ENCODE measurements at regions not wholly inside any gene's neighbourhood (a gene's known extent, or its start where the extent isn't known, plus 50 kb on each side); places are given as distances from the start of the nearest gene placed in this dataset.
"Not testable (repeated sequence)": the region's sequence is repeated elsewhere in the genome, so short reads cannot be mapped to it uniquely, and the experiment has no call there.

DNA sequence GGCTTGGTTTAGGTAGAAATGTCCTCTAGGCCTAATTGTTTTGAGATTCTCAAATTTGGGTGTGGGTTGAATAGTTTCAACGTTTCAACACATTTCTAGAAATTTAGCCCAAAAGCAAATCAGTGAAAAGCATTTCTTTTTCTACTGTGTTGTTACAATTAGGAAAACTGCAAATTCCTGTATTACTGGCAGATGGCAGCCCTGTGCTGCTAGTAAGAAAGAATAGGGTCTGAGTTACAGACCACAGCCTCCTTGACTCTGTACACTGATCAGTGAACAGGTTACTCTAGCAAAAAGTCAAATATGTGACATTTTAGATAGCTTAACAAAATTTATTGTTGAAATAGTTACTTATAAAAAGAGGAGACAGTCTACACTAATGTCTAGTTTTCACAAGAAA, 703.0 kb downstream of the JRKL start:
- peak in 1 of 3 donors; percentile 18 for DNase-seq (ENCODE audit: low read depth in 3 of 3, low spot score in 2 of 3)

- not testable (repeated sequence) for DNase-seq (ENCODE audit: low read depth in 3 of 3, low spot score in 2 of 3)
These were observed 712.4 kb downstream of the JRKL start for GRCh38 chr11:97102180-97102579.

DNA sequence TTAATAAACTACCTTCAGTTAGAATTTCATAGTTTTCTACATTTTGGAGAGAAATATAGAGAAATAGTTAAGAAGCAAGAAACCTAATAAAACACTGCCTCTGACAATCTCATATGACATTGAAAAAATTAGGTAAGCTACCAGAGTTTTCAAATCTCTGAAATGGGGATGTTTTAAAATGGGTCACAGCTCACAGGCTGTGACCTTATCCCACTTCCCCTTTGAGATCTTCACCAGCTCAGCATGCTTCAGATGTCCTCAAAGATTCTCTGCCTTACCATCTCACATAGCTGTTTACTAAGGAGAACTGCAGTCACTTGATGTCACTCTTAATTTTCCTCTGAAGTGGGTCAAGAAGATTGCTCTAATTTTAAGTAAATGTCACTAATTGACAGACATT, 717.8 kb downstream of the JRKL start:
- no peak for DNase-seq (ENCODE audit: low read depth in 3 of 3, low spot score in 2 of 3)

- no peak for DNase-seq (ENCODE audit: low read depth in 3 of 3, low spot score in 2 of 3)
These were observed 719.3 kb downstream of the JRKL start for GRCh38 chr11:97109078-97109477.

DNA sequence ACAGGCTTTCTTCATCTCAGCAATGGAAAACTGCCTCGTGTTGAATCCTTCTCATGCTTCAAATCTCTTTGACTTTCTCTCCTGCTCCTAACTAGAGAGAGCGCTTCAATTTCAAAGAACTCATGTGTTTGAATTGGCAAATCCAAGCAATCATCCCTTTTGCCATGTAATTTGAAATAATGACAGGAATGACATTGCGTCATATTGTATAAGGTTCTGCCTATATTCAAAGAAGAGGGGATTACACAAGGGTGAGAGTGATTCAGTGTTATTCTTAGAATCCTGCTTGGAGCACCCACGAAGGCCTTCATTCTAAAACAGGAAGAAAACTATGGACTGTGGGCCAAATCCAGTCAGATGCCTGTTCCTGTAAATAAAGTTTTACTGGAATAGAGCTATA, 720.6 kb downstream of the JRKL start:
- no peak for DNase-seq (ENCODE audit: low read depth in 3 of 3, low spot score in 2 of 3)

DNA sequence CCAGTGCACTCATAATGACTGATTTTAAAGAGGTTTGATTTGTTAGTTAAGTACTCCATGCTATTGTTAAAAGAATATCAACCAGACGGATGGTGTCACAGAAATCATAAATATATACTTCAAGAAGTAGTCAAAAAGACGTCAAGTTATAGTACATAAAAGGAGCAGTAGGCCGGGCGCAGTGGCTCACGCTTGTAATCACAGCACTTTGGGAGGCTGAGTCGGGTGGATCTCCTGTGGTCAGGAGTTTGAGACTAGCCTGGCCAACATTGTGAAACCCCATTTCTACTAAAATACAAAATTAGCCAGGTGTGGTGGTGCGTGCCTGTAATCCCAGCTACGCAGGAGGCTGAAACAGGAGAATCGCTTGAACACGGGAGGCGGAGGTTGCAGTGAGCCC, 721.7 kb downstream of the JRKL start:
- DNase-seq (ENCODE audit: low read depth in 3 of 3, low spot score in 2 of 3), result no peak

DNA sequence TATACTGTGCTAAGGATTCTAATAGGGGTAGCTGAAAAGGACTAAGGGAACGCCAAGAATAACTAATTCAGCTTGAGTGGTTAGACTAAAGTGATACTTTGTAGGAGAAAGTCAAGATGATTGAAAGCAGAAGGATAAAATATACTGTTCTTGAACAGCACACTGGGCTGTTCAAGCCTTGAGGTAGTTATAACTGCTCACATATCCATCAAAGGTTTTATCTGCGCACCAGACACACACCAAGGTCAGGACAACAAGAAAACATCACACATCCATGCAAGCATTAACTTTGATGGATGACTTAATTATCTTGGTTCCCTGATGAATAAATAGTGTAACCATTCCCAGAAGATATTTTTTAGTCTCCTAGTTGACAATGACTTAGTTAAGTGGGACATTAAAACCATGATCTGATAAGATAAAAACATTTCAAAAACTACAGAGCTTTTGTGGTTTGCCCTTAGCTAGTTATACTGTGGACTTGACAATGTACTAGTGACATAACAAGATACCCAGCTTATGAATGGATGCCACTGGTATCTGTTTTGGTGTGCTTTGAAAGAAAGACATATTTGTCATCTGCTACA, 728.9 kb downstream of the JRKL start:
- DNase-seq (ENCODE audit: low read depth in 3 of 3, low spot score in 2 of 3), result no peak

DNA sequence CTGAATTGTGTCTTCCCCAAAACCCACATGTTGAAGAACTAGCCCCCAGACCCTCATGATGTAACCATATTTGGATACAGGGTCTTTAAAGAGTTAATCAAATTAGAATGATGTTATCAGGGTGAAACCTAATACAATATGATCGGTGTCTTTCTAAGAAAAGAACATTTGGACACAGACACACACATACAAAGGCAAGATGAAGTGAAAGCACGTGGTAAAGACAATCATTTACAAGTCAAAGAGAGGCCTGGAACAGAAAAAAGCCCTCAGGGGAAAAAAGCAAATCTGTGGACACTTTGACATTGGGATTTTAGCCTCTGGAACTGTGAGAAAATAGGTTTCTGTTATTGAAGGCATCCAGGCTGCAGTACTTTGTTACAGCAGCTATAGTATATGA, 733.4 kb downstream of the JRKL start:
- DNase-seq (ENCODE audit: low read depth in 3 of 3, low spot score in 2 of 3), result no peak

DNA sequence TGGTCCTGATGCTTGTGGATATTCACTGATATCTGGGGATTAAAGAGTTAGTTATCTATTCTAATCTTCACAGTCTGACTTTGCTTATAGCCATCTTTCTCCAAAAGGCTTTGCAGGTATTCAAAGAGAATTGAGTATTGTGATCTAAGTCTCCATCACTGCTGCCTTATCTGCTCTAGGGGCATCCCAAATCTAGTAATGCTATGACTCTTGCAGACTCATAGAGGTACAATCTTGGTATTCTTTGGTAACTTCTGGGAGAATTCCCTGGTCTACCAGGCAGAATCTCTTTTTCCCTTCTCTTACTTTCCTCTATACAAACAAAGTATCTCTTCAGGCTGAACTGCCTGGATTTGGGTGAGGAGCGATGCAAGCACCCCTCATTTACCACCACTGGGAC, 746.3 kb downstream of the JRKL start:
- no peak for DNase-seq (ENCODE audit: low read depth in 3 of 3, low spot score in 2 of 3)

DNA sequence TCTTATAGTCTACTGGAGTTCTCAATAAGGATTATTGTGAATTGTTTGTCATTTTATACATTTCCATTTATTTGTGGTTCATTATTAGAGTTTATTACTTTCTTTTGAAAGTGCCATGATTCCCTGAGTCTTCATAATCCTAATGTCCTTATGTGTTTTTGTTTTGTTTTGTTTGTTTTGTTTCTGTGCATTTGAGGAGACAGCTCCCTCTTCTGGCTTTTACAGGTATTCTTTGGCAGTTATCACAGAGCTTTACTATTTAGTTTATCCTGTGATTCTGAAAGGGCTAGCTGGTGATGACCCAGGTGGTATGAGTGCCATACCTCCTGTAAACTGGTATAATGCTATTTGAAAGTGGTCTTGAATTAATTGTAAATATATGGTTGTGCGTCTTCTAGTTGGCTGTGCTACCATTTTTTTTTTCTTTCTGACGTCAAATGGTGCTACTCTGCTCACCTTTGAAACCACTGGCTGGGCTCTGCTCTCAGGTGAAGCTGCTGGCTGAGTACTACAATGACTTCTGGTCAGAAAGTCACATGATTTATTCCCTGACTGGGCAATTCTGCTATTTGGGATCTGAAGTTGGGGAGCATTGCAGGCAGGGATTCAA, 751.2 kb downstream of the JRKL start:
- DNase-seq (ENCODE audit: low read depth in 3 of 3, low spot score in 2 of 3), result no peak

GRCh38 chr11:97143463-97143862, 753.6 kb downstream of the JRKL start:
- no peak for DNase-seq (ENCODE audit: low read depth in 3 of 3, low spot score in 2 of 3)

DNA sequence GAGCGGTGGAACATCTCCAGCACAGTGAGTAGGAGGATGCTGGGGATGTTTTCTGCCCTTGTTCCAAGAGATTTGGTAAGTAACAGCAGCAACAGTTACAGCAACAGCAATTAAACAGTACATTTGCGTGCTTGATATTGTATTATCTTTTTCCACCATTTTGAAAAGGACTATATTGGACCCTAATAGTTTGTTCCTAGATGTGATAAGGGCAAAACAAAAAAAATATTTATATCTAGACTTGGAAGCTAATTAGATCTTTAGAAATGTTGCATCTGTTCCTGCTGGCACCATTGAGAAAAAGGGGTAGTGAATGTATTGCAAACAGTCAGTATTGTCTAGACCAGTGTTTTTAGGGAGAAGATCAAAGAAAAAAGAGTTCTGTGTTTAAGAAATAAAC, 759.9 kb downstream of the JRKL start:
- DNase-seq (ENCODE audit: low read depth in 3 of 3, low spot score in 2 of 3), result no peak

DNA sequence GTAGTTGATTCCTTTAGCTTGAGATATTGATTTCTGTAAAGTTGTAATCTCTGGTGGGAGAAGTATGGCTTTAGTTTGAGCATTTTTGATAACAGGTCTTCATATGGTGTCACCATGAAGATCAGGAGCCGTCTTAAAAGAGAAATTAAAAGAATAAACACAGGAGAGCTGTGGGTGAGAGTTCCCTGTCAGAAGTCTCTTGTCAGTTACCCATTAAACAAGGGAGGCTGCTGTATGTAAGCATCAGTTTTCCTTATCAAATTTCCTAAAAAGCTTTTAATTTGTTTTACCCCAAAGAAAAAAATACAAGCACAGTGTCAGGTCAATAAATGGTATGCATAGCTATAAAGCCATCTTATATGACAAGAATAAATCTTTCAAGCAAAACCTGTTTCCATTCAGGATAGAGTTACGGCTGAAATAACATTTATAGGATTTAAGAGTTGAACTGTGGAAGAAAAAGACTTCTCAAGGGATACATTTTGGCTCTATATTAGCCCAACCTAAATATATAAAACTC, 767.5 kb downstream of the JRKL start:
- peak in 1 of 3 donors; percentile 32 for DNase-seq (ENCODE audit: low read depth in 3 of 3, low spot score in 2 of 3)

DNA sequence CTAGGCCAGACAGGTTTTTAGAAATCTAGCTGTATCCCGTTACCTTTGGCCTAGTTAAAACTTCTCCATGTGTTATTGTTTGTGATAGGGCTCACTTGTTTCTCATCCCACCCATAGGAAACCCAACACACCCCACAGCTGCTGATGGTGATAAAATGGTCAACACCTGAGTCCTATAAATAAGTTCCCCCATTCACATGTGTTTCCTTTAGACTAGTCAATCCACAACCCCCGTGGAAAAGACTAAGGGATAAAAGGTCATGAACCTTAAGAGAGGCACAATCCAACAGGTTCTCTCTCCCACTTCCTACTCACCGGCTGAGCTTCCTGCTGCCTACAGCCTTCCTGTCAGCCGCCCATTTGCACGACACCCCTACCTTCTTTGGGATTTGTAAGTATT, 768.4 kb downstream of the JRKL start:
- DNase-seq (ENCODE audit: low read depth in 3 of 3, low spot score in 2 of 3), result no peak

DNA sequence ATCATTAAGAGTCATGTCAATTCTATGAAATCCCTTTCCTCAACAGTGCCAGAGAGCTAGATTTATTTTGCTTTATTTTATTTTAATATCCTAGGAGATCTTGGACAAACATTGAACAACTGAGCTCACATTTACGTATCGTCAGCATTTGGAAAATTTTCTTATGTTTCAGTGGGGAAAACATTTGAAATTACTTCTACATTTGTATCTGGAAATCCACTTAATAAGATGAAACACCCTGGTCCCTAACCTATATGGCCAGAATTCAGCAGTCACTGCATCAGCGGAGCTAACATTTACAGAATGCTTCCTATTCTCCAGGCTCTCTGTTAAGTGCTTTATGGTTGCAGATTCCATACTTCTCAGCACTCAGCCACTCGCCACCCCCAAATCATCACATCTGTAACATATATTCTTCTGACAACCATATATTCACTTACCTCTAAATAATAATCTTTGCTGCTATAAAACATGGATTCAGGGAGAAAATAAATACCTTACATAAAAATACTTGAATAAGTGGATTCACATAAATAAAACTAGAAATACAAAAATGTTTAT, 773.9 kb downstream of the JRKL start:
- no peak for DNase-seq (ENCODE audit: low read depth in 3 of 3, low spot score in 2 of 3)

DNA sequence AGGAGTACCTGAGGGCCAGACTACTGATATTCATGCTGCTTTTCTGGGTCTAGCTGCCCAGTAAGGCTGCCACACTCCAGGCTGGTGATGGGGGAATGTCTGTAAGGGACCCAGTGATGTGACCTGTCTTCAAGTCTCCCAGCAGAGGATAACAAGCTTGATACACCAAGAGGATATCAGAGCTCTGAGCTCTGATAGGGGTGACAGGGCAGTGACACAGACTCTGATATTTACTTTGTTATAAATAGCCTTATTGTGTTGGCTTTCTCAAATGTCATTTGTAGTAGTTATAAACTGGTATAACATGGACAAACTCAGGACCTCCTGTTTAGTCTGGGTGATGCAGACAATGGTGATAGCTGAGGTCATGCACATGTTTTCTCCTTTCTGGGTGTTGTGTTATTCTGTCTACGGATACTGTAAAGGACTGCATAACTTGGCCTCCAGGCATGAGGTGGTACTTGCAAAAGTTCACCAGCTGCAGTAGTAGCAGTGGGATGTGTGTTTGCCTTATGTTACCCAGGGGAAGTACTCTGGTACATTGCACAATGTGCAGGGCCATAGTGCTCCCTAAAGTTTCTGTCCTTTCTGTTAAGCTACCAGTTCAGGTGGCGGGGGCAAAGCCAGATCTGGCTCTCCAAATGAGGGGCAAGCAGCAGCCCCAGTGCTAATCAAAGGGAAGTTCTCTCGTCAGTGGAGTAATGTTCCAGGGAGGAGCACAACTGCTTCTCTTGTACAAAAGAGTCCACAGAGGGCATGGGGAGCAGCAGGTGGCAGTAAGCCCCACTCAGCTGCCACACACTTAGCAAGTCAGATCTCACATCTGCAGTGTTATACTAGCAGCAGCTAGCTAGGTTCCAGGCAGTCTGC, 812.2 kb downstream of the JRKL start:
- no peak for DNase-seq (ENCODE audit: low read depth in 3 of 3, low spot score in 2 of 3)

GRCh38 chr11:97202613-97203292, 812.9 kb downstream of the JRKL start:
- no peak for DNase-seq (ENCODE audit: low read depth in 3 of 3, low spot score in 2 of 3)

DNA sequence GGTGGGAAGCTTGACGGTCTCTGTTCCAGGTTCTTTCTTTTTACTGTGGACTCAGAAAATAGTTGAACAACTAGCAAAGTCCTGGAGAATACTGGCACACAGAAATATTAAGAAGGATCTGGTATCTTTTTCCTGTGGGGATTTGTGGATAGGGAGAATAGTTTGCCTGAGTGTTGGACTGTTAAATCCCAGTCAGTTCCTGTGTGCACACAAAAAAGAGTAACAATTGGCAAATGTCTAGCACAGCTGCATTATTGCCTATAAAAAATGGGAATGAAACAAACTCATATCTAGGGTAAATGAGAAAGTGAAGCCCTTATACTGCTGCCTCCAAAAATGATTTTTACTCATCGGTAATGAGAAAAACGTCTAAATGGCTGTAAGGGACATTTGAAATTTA, 828.2 kb downstream of the JRKL start:
- no peak for DNase-seq (ENCODE audit: low read depth in 3 of 3, low spot score in 2 of 3)

DNA sequence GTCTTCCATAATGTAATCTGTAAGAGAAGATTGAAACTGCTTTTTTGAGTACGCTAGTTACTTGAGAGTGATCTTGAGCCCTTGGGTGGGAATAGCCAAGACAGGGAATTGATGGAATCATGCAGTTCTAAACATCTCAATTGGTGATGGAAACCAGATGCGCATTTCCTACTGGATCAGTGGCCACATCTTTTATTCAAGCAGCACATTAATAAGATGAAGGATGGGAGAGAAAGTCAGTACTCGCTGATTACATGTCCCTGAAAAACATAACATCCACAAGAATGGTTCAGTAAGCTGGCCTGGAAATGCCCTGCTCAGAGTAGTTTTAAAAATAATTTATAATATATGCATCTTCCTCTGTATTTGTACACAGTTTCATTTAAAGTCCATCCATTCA, 833.8 kb downstream of the JRKL start:
- DNase-seq (ENCODE audit: low read depth in 3 of 3, low spot score in 2 of 3), result no peak

- DNase-seq (ENCODE audit: low read depth in 3 of 3, low spot score in 2 of 3), result no peak
These were observed 834.6 kb downstream of the JRKL start for GRCh38 chr11:97224396-97224795.

DNA sequence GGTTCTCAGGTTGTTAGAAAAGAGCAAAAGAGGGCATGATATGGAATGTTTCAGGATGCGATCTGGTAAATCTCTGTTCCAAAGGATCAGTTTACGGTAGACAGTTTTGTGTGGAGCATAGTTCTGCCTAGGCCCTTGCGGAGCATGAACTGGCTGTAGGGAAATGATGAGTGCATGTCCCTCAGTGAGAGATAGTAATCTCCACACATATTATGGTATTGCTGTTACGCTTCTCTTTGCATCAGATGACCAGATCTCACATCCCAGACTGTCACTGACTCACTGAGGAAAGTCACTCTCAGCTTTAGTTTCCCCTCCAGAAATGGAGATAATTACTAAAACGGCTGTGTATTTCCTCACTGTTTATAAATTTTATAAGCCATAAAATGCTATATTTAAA, 836.0 kb downstream of the JRKL start:
- no peak for DNase-seq (ENCODE audit: low read depth in 3 of 3, low spot score in 2 of 3)
